DND-41 (cell line): ENCODE measurements at regions not wholly inside any gene's neighbourhood (a gene's known extent, or its start where the extent isn't known, plus 50 kb on each side); places are given as distances from the start of the nearest gene placed in this dataset.

Experiments used
- ATAC-seq: fragments of 200-7000 bp; cut with Tn5 transposase; 3 replicates; pipeline ENCODE4 v1.9.1; 2021; ENCODE audit warnings: low read depth; ENCODE audit not compliant: insufficient read depth
- DNase-seq: peaks from one replicate; pipeline ENCODE4 v3.0.0-alpha.2; 2020
- H2AFZ ChIP-seq: 2 replicates; pipeline ENCODE4 v1.6.0; 2012; ENCODE audit warnings: low read depth, low read length
- H3K27ac ChIP-seq: 2 replicates; pipeline ENCODE4 v1.5.1; 2012; ENCODE audit warnings: low read length, inconsistent platforms
- H3K27me3 ChIP-seq: fragments of 200-600 bp; sonication (generic); 2 replicates; pipeline ENCODE4 v1.6.0; 2012; ENCODE audit warnings: low read length, mild to moderate bottlenecking, inconsistent platforms; ENCODE audit not compliant: insufficient read depth, poor library complexity
- H3K36me3 ChIP-seq: 2 replicates; pipeline ENCODE4 v1.5.1; 2012; ENCODE audit warnings: low read length, inconsistent platforms; ENCODE audit not compliant: insufficient read depth
- H3K4me1 ChIP-seq: 2 replicates; pipeline ENCODE4 v1.5.1; 2012; ENCODE audit warnings: mild to moderate bottlenecking, low read length; ENCODE audit not compliant: insufficient read depth
- H3K4me2 ChIP-seq: 2 replicates; pipeline ENCODE4 v1.6.0; 2012; ENCODE audit warnings: mild to moderate bottlenecking, moderate library complexity, low read length, inconsistent platforms; ENCODE audit not compliant: insufficient read depth
- H3K4me3 ChIP-seq, 2 experiments: fragments of 200-600 bp in 1 of 2; shearing (Covaris generic) in 1 of 2; 2 replicates each; pipeline ENCODE4 v1.5.1; 2012 to 2016; ENCODE audit warnings: inconsistent platforms in 2 of 2, low read length in 2 of 2, mild to moderate bottlenecking in 2 of 2, low read depth in 1 of 2, moderate library complexity in 1 of 2
- H3K79me2 ChIP-seq: 2 replicates; pipeline ENCODE4 v1.6.0; 2012; ENCODE audit warnings: low read length, inconsistent platforms; ENCODE audit not compliant: insufficient read depth
- H3K9ac ChIP-seq: 2 replicates; pipeline ENCODE4 v1.6.0; 2012; ENCODE audit warnings: low read depth, mild to moderate bottlenecking, inconsistent platforms, low read length, moderate library complexity
- H3K9me3 ChIP-seq: 2 replicates; pipeline ENCODE4 v1.5.1; 2012; ENCODE audit warnings: low read length, moderate library complexity, mild to moderate bottlenecking, inconsistent platforms; ENCODE audit not compliant: insufficient read depth, severe bottlenecking
- H4K20me1 ChIP-seq: 2 replicates; pipeline ENCODE4 v1.6.0; 2012; ENCODE audit warnings: low read length; ENCODE audit not compliant: insufficient read depth
- EZH2 ChIP-seq: IDR thresholded peaks from 3 replicates; pipeline ENCODE4 v1.6.1; 2012; ENCODE audit warnings: borderline replicate concordance, low read depth, mild to moderate bottlenecking, moderate library complexity, low read length, inconsistent platforms; ENCODE audit not compliant: severe bottlenecking
- TF ChIP-seq, protein P1 (sequence below): IDR thresholded peaks from 2 replicates; pipeline ENCODE4 v1.5.1; 2012; ENCODE audit warnings: borderline replicate concordance, low read length, moderate library complexity, mild to moderate bottlenecking; ENCODE audit not compliant: poor library complexity, severe bottlenecking; ENCODE audit errors: extremely low read depth

- Histone ChIP-seq H2AFZ (no peak overlapping the region), H3K79me2 (no peaks in the 10 kb centered on the region), H3K4me2 (no peak overlapping the region), H4K20me1 (no peaks in the 10 kb centered on the region), H3K27me3 (no peaks in the 10 kb centered on the region), H3K9me3 (peaks cover 4% of the 10 kb centered on the region), H3K36me3 (no peaks in the 10 kb centered on the region), H3K27ac (no peak overlapping the region), H3K4me1 (no peaks in the 10 kb centered on the region), H3K4me3 (no peak overlapping the region), H3K9ac (no peak overlapping the region)
- no peak for DNase-seq
- no peak for TF ChIP-seq EZH2
- TF ChIP-seq, protein P1, sequence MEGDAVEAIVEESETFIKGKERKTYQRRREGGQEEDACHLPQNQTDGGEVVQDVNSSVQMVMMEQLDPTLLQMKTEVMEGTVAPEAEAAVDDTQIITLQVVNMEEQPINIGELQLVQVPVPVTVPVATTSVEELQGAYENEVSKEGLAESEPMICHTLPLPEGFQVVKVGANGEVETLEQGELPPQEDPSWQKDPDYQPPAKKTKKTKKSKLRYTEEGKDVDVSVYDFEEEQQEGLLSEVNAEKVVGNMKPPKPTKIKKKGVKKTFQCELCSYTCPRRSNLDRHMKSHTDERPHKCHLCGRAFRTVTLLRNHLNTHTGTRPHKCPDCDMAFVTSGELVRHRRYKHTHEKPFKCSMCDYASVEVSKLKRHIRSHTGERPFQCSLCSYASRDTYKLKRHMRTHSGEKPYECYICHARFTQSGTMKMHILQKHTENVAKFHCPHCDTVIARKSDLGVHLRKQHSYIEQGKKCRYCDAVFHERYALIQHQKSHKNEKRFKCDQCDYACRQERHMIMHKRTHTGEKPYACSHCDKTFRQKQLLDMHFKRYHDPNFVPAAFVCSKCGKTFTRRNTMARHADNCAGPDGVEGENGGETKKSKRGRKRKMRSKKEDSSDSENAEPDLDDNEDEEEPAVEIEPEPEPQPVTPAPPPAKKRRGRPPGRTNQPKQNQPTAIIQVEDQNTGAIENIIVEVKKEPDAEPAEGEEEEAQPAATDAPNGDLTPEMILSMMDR = no peak
- ATAC-seq = no peak
Observed at GRCh38 chr12:97267594-97268202, 194.9 kb upstream of the RMST start.

GRCh38 chr12:97272471-97272870 lies 190.1 kb upstream of the RMST start:
- no peak for TF ChIP-seq EZH2
- TF ChIP-seq, protein P1 = no peak

DNA sequence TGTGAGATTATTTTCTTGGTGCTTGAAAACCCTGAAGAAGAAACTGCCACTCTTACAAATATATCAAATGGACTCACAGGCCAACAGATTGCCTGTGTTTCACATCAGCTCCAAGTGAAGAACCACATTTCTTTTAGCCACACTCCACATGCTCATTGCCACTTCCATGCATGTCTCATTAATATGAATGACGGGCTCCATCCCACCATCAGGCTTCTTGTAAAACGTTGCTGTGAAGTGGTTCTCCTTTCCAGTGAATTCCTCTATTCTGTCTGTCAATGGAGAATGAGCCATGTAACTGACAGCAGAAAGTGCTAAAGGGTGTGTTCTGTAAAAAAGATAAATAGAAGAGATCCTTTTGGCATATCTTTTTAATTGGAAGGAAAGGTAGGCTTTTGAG lies 188.2 kb upstream of the RMST start:
- Histone ChIP-seq H4K20me1 (no peaks in the 10 kb centered on the region), H2AFZ (no peak overlapping the region), H3K9ac (no peak overlapping the region), H3K27ac (no peak overlapping the region), H3K4me2 (no peak overlapping the region), H3K36me3 (no peaks in the 10 kb centered on the region), H3K27me3 (no peaks in the 10 kb centered on the region), H3K4me1 (no peaks in the 10 kb centered on the region), H3K4me3 (no peak overlapping the region), H3K9me3 (peaks cover 4% of the 10 kb centered on the region), H3K79me2 (no peaks in the 10 kb centered on the region)
- DNase-seq = no peak
- TF ChIP-seq, protein P1 = no peak
- no peak for TF ChIP-seq EZH2
- ATAC-seq = no peak

More at GRCh38 chr12:97272471-97272870, 190.1 kb upstream of the RMST start:
- Histone ChIP-seq H3K4me3 (no peak overlapping the region), H3K9me3 (peaks cover 4% of the 10 kb centered on the region), H3K79me2 (no peaks in the 10 kb centered on the region), H3K27me3 (no peaks in the 10 kb centered on the region), H3K9ac (no peak overlapping the region), H3K36me3 (no peaks in the 10 kb centered on the region), H2AFZ (no peak overlapping the region), H3K27ac (no peak overlapping the region), H4K20me1 (no peaks in the 10 kb centered on the region), H3K4me1 (no peaks in the 10 kb centered on the region), H3K4me2 (no peak overlapping the region)
- no peak for DNase-seq
- ATAC-seq = no peak

- H2AFZ ChIP-seq = no peak overlapping the region
- DNase-seq = no peak
- no peak overlapping the region for H3K4me2 ChIP-seq
Observed at GRCh38 chr12:97275256-97275655, 187.3 kb upstream of the RMST start.

More at GRCh38 chr12:97275256-97275655, 187.3 kb upstream of the RMST start:
- Histone ChIP-seq H3K27me3 (no peaks in the 10 kb centered on the region), H3K4me1 (no peaks in the 10 kb centered on the region), H3K79me2 (no peaks in the 10 kb centered on the region), H4K20me1 (no peaks in the 10 kb centered on the region), H3K27ac (no peak overlapping the region), H3K9ac (no peak overlapping the region), H3K9me3 (peaks cover 4% of the 10 kb centered on the region), H3K4me3 (no peak overlapping the region), H3K36me3 (no peaks in the 10 kb centered on the region)
- no peak for ATAC-seq
- no peak for TF ChIP-seq EZH2
- TF ChIP-seq, protein P1 = no peak
